HG03060 (cell line): ENCODE measurements at regions not wholly inside any gene's neighbourhood (a gene's known extent, or its start where the extent isn't known, plus 50 kb on each side); places are given as distances from the start of the nearest gene placed in this dataset.
"Not testable (repeated sequence)": the region's sequence is repeated elsewhere in the genome, so short reads cannot be mapped to it uniquely, and the experiment has no call there.

Source experiments
- ATAC-seq: cut with Tn5 transposase; IDR thresholded peaks from one replicate; pipeline ENCODE4 v1.9.1; 2021; ENCODE audit warnings: low read depth, moderate number of reproducible peaks; ENCODE audit not compliant: unreplicated experiment

- no peak for ATAC-seq
These were observed 50.8 kb upstream of the BEND6 start for GRCh38 chr6:56904068-56904467.

- no peak for ATAC-seq
These were observed 52.1 kb upstream of the BEND6 start for GRCh38 chr6:56902641-56903464.

- ATAC-seq = no peak
These were observed 54.1 kb upstream of the BEND6 start for GRCh38 chr6:56900784-56901183.

- no peak for ATAC-seq
These were observed 55.2 kb upstream of the BEND6 start for GRCh38 chr6:56899753-56900152.

- no peak for ATAC-seq
These were observed 55.6 kb upstream of the BEND6 start for GRCh38 chr6:56899311-56899710.

GRCh38 chr6:56897789-56898529 lies 56.9 kb upstream of the BEND6 start:
- no peak for ATAC-seq

GRCh38 chr6:56891754-56892153 lies 63.2 kb upstream of the BEND6 start:
- ATAC-seq = no peak

- peak; percentile 98 for ATAC-seq
These were observed 64.1 kb upstream of the BEND6 start for GRCh38 chr6:56890683-56891429.

- ATAC-seq = no peak
These were observed 64.8 kb upstream of the BEND6 start for GRCh38 chr6:56890066-56890465.

- no peak for ATAC-seq
These were observed 65.4 kb upstream of the BEND6 start for GRCh38 chr6:56889492-56889891.

- no peak for ATAC-seq
These were observed 66.2 kb upstream of the BEND6 start for GRCh38 chr6:56888687-56889086.

GRCh38 chr6:56887086-56887485 lies 67.8 kb upstream of the BEND6 start:
- no peak for ATAC-seq

GRCh38 chr6:56877922-56878321 lies 77.0 kb upstream of the BEND6 start:
- no peak for ATAC-seq

GRCh38 chr6:56875961-56876360 lies 78.9 kb upstream of the BEND6 start:
- ATAC-seq = no peak

- no peak for ATAC-seq
These were observed 79.4 kb upstream of the BEND6 start for GRCh38 chr6:56875523-56875922.

- no peak for ATAC-seq
These were observed 80.6 kb upstream of the BEND6 start for GRCh38 chr6:56874328-56874727.

GRCh38 chr6:56870053-56870452 lies 84.9 kb upstream of the BEND6 start:
- not testable (repeated sequence) for ATAC-seq

- no peak for ATAC-seq
These were observed 85.6 kb upstream of the BEND6 start for GRCh38 chr6:56869346-56869745.

- ATAC-seq = no peak
These were observed 86.2 kb upstream of the BEND6 start for GRCh38 chr6:56868687-56869086.

GRCh38 chr6:56866917-56867522 lies 87.9 kb upstream of the BEND6 start:
- no peak for ATAC-seq
